ENCODE measurements at regions not wholly inside any gene's neighbourhood (a gene's known extent, or its start where the extent isn't known, plus 50 kb on each side); places are given as distances from the start of the nearest gene placed in this dataset.

- H3K27me3 ChIP-seq (replicated peaks; ENCODE audit: insufficient read depth, low read length) = no peaks in the 10 kb centered on the region
- H3K9me3 ChIP-seq (replicated peaks; ENCODE audit: insufficient read depth, low read length) = no peaks in the 10 kb centered on the region
- no peak overlapping the region for H3K27ac ChIP-seq (ENCODE audit: low read length)
- H3K9ac ChIP-seq (ENCODE audit: low read length) = no peak overlapping the region
- H3K4me2 ChIP-seq (ENCODE audit: low read depth, low read length) = no peak overlapping the region
- no peaks in the 10 kb centered on the region for H3K36me3 ChIP-seq (replicated peaks; ENCODE audit: insufficient read depth, low read length)
- no peaks in the 10 kb centered on the region for H3K79me2 ChIP-seq (ENCODE audit: low read length)
- H3K9me2 ChIP-seq (replicated peaks; ENCODE audit: insufficient read depth, low read length) = no peaks in the 10 kb centered on the region
- no peak for TF ChIP-seq EZH2 (optimal IDR thresholded peaks at IDR 0.05; ENCODE audit: low read depth, low read length)
- TF ChIP-seq EZH2phosphoT487 (IDR thresholded peaks at IDR 0.05; ENCODE audit: low read length) = no peak
- H3K4me3 ChIP-seq (ENCODE audit: low read length) = no peak overlapping the region
- H4K20me1 ChIP-seq (ENCODE audit: insufficient read depth, low read length) = no peaks in the 10 kb centered on the region
- no peaks in the 10 kb centered on the region for H3K4me1 ChIP-seq (ENCODE audit: low read length)
- DNase-seq = no peak
- H2AFZ ChIP-seq (ENCODE audit: low read length) = no peak overlapping the region
- no peaks in the 10 kb centered on the region for H3F3A ChIP-seq (ENCODE audit: insufficient read depth, low read length)
These were observed 907.5 kb downstream of the C6orf118 start for GRCh38 chr6:164401871-164402270.

DNA sequence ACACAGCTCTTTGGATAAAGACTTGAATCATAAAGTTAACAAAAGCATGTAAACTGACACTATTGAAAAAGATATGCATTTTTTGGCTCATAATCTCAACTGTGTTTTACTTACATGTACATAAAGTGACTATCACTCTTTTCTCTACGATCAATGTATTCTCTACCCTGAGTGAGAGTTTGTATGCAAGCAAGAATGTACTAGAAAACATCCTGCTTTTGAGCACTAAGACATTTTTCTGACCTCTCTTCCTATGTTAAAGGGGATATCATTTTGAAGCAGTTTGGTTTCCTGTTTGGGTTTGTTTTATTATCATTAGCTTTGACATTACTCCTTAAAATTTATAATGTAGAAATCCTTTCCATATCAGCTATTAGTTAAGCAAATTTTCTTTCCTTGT lies 910.8 kb downstream of the C6orf118 start:
- no peaks in the 10 kb centered on the region for H3F3A ChIP-seq (ENCODE audit: insufficient read depth, low read length)
- no peaks in the 10 kb centered on the region for H3K79me2 ChIP-seq (ENCODE audit: low read length)
- H3K27ac ChIP-seq (ENCODE audit: low read length) = no peak overlapping the region
- H4K20me1 ChIP-seq (ENCODE audit: insufficient read depth, low read length) = no peaks in the 10 kb centered on the region
- H3K9me2 ChIP-seq (replicated peaks; ENCODE audit: insufficient read depth, low read length) = no peaks in the 10 kb centered on the region
- H3K4me1 ChIP-seq (ENCODE audit: low read length) = no peaks in the 10 kb centered on the region
- no peaks in the 10 kb centered on the region for H3K36me3 ChIP-seq (replicated peaks; ENCODE audit: insufficient read depth, low read length)
- H3K4me3 ChIP-seq (ENCODE audit: low read length) = no peak overlapping the region
- no peak for DNase-seq
- TF ChIP-seq, protein P1, sequence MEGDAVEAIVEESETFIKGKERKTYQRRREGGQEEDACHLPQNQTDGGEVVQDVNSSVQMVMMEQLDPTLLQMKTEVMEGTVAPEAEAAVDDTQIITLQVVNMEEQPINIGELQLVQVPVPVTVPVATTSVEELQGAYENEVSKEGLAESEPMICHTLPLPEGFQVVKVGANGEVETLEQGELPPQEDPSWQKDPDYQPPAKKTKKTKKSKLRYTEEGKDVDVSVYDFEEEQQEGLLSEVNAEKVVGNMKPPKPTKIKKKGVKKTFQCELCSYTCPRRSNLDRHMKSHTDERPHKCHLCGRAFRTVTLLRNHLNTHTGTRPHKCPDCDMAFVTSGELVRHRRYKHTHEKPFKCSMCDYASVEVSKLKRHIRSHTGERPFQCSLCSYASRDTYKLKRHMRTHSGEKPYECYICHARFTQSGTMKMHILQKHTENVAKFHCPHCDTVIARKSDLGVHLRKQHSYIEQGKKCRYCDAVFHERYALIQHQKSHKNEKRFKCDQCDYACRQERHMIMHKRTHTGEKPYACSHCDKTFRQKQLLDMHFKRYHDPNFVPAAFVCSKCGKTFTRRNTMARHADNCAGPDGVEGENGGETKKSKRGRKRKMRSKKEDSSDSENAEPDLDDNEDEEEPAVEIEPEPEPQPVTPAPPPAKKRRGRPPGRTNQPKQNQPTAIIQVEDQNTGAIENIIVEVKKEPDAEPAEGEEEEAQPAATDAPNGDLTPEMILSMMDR (IDR thresholded peaks at IDR 0.05; ENCODE audit: low read length) = no peak
- TF ChIP-seq EZH2phosphoT487 (IDR thresholded peaks at IDR 0.05; ENCODE audit: low read length) (no peak), EZH2 (optimal IDR thresholded peaks at IDR 0.05; ENCODE audit: low read depth, low read length) (no peak)
- no peaks in the 10 kb centered on the region for H3K27me3 ChIP-seq (replicated peaks; ENCODE audit: insufficient read depth, low read length)
- no peak overlapping the region for H2AFZ ChIP-seq (ENCODE audit: low read length)
- no peak overlapping the region for H3K4me2 ChIP-seq (ENCODE audit: low read depth, low read length)
- H3K9me3 ChIP-seq (replicated peaks; ENCODE audit: insufficient read depth, low read length) = no peaks in the 10 kb centered on the region
- no peak overlapping the region for H3K9ac ChIP-seq (ENCODE audit: low read length)

GRCh38 chr6:164396071-164397047 lies 913.0 kb downstream of the C6orf118 start:
- H3K4me2 ChIP-seq (ENCODE audit: low read depth, low read length) = peak overlapping the region; percentile 39; the same call in 1 of the 2 replicates
- peak overlapping the region; percentile 67 for H2AFZ ChIP-seq (ENCODE audit: low read length)
- DNase-seq = peak; percentile 63
- no peaks in the 10 kb centered on the region for H3K9me2 ChIP-seq (replicated peaks; ENCODE audit: insufficient read depth, low read length)
- H4K20me1 ChIP-seq (ENCODE audit: insufficient read depth, low read length) = no peaks in the 10 kb centered on the region
- H3K27ac ChIP-seq (ENCODE audit: low read length) = no peak overlapping the region
- H3K36me3 ChIP-seq (replicated peaks; ENCODE audit: insufficient read depth, low read length) = no peaks in the 10 kb centered on the region
- no peaks in the 10 kb centered on the region for H3K9me3 ChIP-seq (replicated peaks; ENCODE audit: insufficient read depth, low read length)
- H3K27me3 ChIP-seq (replicated peaks; ENCODE audit: insufficient read depth, low read length) = no peaks in the 10 kb centered on the region
- no peaks in the 10 kb centered on the region for H3K79me2 ChIP-seq (ENCODE audit: low read length)
- H3K4me1 ChIP-seq (ENCODE audit: low read length) = no peaks in the 10 kb centered on the region
- no peak overlapping the region for H3K9ac ChIP-seq (ENCODE audit: low read length)
- H3K4me3 ChIP-seq (ENCODE audit: low read length) = no peak overlapping the region; the same call in 1 of the 2 replicates
- H3F3A ChIP-seq (ENCODE audit: insufficient read depth, low read length) = no peaks in the 10 kb centered on the region
- TF ChIP-seq, protein P1 (IDR thresholded peaks at IDR 0.05; ENCODE audit: low read length) = no peak
- no peak for TF ChIP-seq EZH2phosphoT487 (IDR thresholded peaks at IDR 0.05; ENCODE audit: low read length)
- TF ChIP-seq EZH2 (optimal IDR thresholded peaks at IDR 0.05; ENCODE audit: low read depth, low read length) = no peak

- Histone ChIP-seq H3K27ac (ENCODE audit: low read length) (no peak overlapping the region), H3K9me3 (replicated peaks; ENCODE audit: insufficient read depth, low read length) (no peaks in the 10 kb centered on the region), H3K4me1 (ENCODE audit: low read length) (no peaks in the 10 kb centered on the region), H3K9me2 (replicated peaks; ENCODE audit: insufficient read depth, low read length) (no peaks in the 10 kb centered on the region), H3K27me3 (replicated peaks; ENCODE audit: insufficient read depth, low read length) (no peaks in the 10 kb centered on the region), H3K36me3 (replicated peaks; ENCODE audit: insufficient read depth, low read length) (no peaks in the 10 kb centered on the region), H2AFZ (ENCODE audit: low read length) (no peak overlapping the region), H3K4me2 (ENCODE audit: low read depth, low read length) (no peak overlapping the region), H4K20me1 (ENCODE audit: insufficient read depth, low read length) (no peaks in the 10 kb centered on the region), H3K9ac (ENCODE audit: low read length) (no peak overlapping the region), H3K4me3 (ENCODE audit: low read length) (no peak overlapping the region), H3K79me2 (ENCODE audit: low read length) (no peaks in the 10 kb centered on the region), H3F3A (ENCODE audit: insufficient read depth, low read length) (no peaks in the 10 kb centered on the region)
- no peak for DNase-seq
- TF ChIP-seq EZH2phosphoT487 (IDR thresholded peaks at IDR 0.05; ENCODE audit: low read length) = no peak
- TF ChIP-seq, protein P1 (IDR thresholded peaks at IDR 0.05; ENCODE audit: low read length) = no peak
- no peak for TF ChIP-seq EZH2 (optimal IDR thresholded peaks at IDR 0.05; ENCODE audit: low read depth, low read length)
These were observed 929.6 kb downstream of the C6orf118 start for GRCh38 chr6:164379795-164380194.

All from MM.1S (cell line).